ENCODE measurements at regions not wholly inside any gene's neighbourhood (a gene's known extent, or its start where the extent isn't known, plus 50 kb on each side); places are given as distances from the start of the nearest gene placed in this dataset.
A peak's percentile ranks its signal among the peaks of the same experiment; 100 is the strongest.

GRCh38 chr6:141364232-141364631 lies 768.5 kb upstream of the GJE1 start:
- Histone ChIP-seq H3K4me1 (ENCODE audit: insufficient read depth, low read length, severe bottlenecking) (no peaks in the 10 kb centered on the region), H3K9me2 (ENCODE audit: low read depth, low read length) (no peaks in the 10 kb centered on the region), H3K9me3 (ENCODE audit: low read length) (no peaks in the 10 kb centered on the region), H3F3A (ENCODE audit: insufficient read depth, low read length) (0 out of 2 replicates have a peak, but pooled peaks cover 3% of the 10 kb centered on the region), H3K79me2 (ENCODE audit: insufficient read depth, low read length) (no peaks in the 10 kb centered on the region), H2AFZ (ENCODE audit: low read length) (no peak overlapping the region), H3K4me2 (ENCODE audit: low read length) (no peak overlapping the region), H3K27ac (ENCODE audit: low read depth, low read length, poor library complexity, severe bottlenecking) (no peak overlapping the region), H3K9ac (ENCODE audit: low read length) (no peak overlapping the region), H3K27me3 (ENCODE audit: insufficient read depth, low read length) (no peaks in the 10 kb centered on the region), H3K36me3 (ENCODE audit: insufficient read depth, low read length) (no peaks in the 10 kb centered on the region; the same call in 1 of the 2 replicates), H4K20me1 (ENCODE audit: insufficient read depth, low read length) (no peaks in the 10 kb centered on the region), H3K4me3 (ENCODE audit: low read depth, low read length, poor library complexity, severe bottlenecking) (no peak overlapping the region)
- TF ChIP-seq CTCF (IDR thresholded peaks at IDR 0.05; ENCODE audit: low read length) (no peak), EZH2 (IDR thresholded peaks at IDR 0.05; ENCODE audit: borderline replicate concordance, low read length) (no peak)

- TF ChIP-seq CTCF (IDR thresholded peaks at IDR 0.05; ENCODE audit: low read length) = no peak
- TF ChIP-seq EZH2 (IDR thresholded peaks at IDR 0.05; ENCODE audit: borderline replicate concordance, low read length) = no peak
These were observed 771.2 kb upstream of the GJE1 start for GRCh38 chr6:141361559-141361958.

GRCh38 chr6:141359953-141360352 lies 772.8 kb upstream of the GJE1 start:
- Histone ChIP-seq H3K9ac (ENCODE audit: low read length) (no peak overlapping the region), H3K27ac (ENCODE audit: low read depth, low read length, poor library complexity, severe bottlenecking) (no peak overlapping the region), H3K27me3 (ENCODE audit: insufficient read depth, low read length) (no peaks in the 10 kb centered on the region), H3K9me3 (ENCODE audit: low read length) (no peaks in the 10 kb centered on the region), H4K20me1 (ENCODE audit: insufficient read depth, low read length) (no peaks in the 10 kb centered on the region), H3K36me3 (ENCODE audit: insufficient read depth, low read length) (no peaks in the 10 kb centered on the region), H3K4me3 (ENCODE audit: low read depth, low read length, poor library complexity, severe bottlenecking) (no peak overlapping the region), H3K4me1 (ENCODE audit: insufficient read depth, low read length, severe bottlenecking) (no peaks in the 10 kb centered on the region), H3K4me2 (ENCODE audit: low read length) (no peak overlapping the region), H3K9me2 (ENCODE audit: low read depth, low read length) (no peaks in the 10 kb centered on the region), H3F3A (ENCODE audit: insufficient read depth, low read length) (0 out of 2 replicates have a peak, but pooled peaks cover 3% of the 10 kb centered on the region), H2AFZ (ENCODE audit: low read length) (peak overlapping the region; percentile 97), H3K79me2 (ENCODE audit: insufficient read depth, low read length) (no peaks in the 10 kb centered on the region)
- TF ChIP-seq EZH2 (IDR thresholded peaks at IDR 0.05; ENCODE audit: borderline replicate concordance, low read length) (no peak), CTCF (IDR thresholded peaks at IDR 0.05; ENCODE audit: low read length) (no peak)

More at GRCh38 chr6:141361559-141361958, 771.2 kb upstream of the GJE1 start:
- no peaks in the 10 kb centered on the region for H3K36me3 ChIP-seq (ENCODE audit: insufficient read depth, low read length)
- H3K9me2 ChIP-seq (ENCODE audit: low read depth, low read length) = no peaks in the 10 kb centered on the region
- no peaks in the 10 kb centered on the region for H4K20me1 ChIP-seq (ENCODE audit: insufficient read depth, low read length)
- no peak overlapping the region for H3K4me3 ChIP-seq (ENCODE audit: low read depth, low read length, poor library complexity, severe bottlenecking)
- H3K9me3 ChIP-seq (ENCODE audit: low read length) = no peaks in the 10 kb centered on the region
- H2AFZ ChIP-seq (ENCODE audit: low read length) = peak overlapping the region; percentile 93; the same call in 1 of the 2 replicates
- H3K4me1 ChIP-seq (ENCODE audit: insufficient read depth, low read length, severe bottlenecking) = no peaks in the 10 kb centered on the region
- no peaks in the 10 kb centered on the region for H3K79me2 ChIP-seq (ENCODE audit: insufficient read depth, low read length)
- no peaks in the 10 kb centered on the region for H3K27me3 ChIP-seq (ENCODE audit: insufficient read depth, low read length)
- H3K9ac ChIP-seq (ENCODE audit: low read length) = no peak overlapping the region
- H3K27ac ChIP-seq (ENCODE audit: low read depth, low read length, poor library complexity, severe bottlenecking) = no peak overlapping the region
- 0 out of 2 replicates have a peak, but pooled peaks cover 3% of the 10 kb centered on the region for H3F3A ChIP-seq (ENCODE audit: insufficient read depth, low read length)
- no peak overlapping the region for H3K4me2 ChIP-seq (ENCODE audit: low read length)
